H9 (cell line): ENCODE measurements at regions not wholly inside any gene's neighbourhood (a gene's known extent, or its start where the extent isn't known, plus 50 kb on each side); places are given as distances from the start of the nearest gene placed in this dataset.

Source experiments
- DNase-seq: peaks from one replicate; pipeline ENCODE4 v3.0.0-alpha.2; 2017
- H2AFZ ChIP-seq: one replicate; pipeline ENCODE4 v1.6.1; 2013; ENCODE audit warnings: mild to moderate bottlenecking, low read length, control low read depth, moderate library complexity
- H2AK5ac ChIP-seq: 2 replicates; pipeline ENCODE4 v1.6.1; 2013; ENCODE audit warnings: low read length, control low read depth, mixed read lengths; ENCODE audit not compliant: insufficient read length
- H2BK120ac ChIP-seq: one replicate; pipeline ENCODE4 v1.6.1; 2013; ENCODE audit warnings: low read depth, mild to moderate bottlenecking, low read length, control low read depth, inconsistent platforms; ENCODE audit not compliant: poor library complexity, severe bottlenecking
- H2BK12ac ChIP-seq: 2 replicates; pipeline ENCODE4 v1.6.1; 2013; ENCODE audit warnings: low read length, control low read depth, mixed read lengths, low read depth; ENCODE audit not compliant: insufficient read length
- H2BK15ac ChIP-seq: 2 replicates; pipeline ENCODE4 v1.6.1; 2013; ENCODE audit warnings: low read depth, low read length, control low read depth
- H2BK20ac ChIP-seq: one replicate; pipeline ENCODE4 v1.6.1; 2013; ENCODE audit warnings: low read depth, mild to moderate bottlenecking, low read length, control low read depth, inconsistent platforms; ENCODE audit not compliant: poor library complexity, severe bottlenecking
- H2BK5ac ChIP-seq: 2 replicates; pipeline ENCODE4 v1.6.1; 2013; ENCODE audit warnings: low read length, control low read depth, mixed read lengths; ENCODE audit not compliant: insufficient read length
- H3K14ac ChIP-seq: 2 replicates; pipeline ENCODE4 v1.6.1; 2013; ENCODE audit warnings: low read length, control low read depth; ENCODE audit not compliant: insufficient read depth
- H3K18ac ChIP-seq: 2 replicates; pipeline ENCODE4 v1.6.1; 2013; ENCODE audit warnings: low read depth, mild to moderate bottlenecking, mixed read lengths, low read length, control low read depth; ENCODE audit not compliant: insufficient read length
- H3K23ac ChIP-seq: 2 replicates; pipeline ENCODE4 v1.6.1; 2013; ENCODE audit warnings: low read length, control low read depth, mixed read lengths, low read depth; ENCODE audit not compliant: insufficient read length
- H3K23me2 ChIP-seq: 2 replicates; pipeline ENCODE4 v1.6.1; 2013; ENCODE audit warnings: low read depth, mild to moderate bottlenecking, mixed read lengths, low read length, control low read depth; ENCODE audit not compliant: insufficient read length, poor library complexity, severe bottlenecking
- H3K27ac ChIP-seq: 2 replicates; pipeline ENCODE4 v1.5.1; 2013; ENCODE audit warnings: low read length, control low read depth, mixed read lengths, low read depth; ENCODE audit not compliant: insufficient read length
- H3K27me3 ChIP-seq: 2 replicates; pipeline ENCODE4 v1.6.1; 2013; ENCODE audit warnings: low read length, control low read depth, inconsistent platforms; ENCODE audit not compliant: insufficient read depth
- H3K4ac ChIP-seq: 2 replicates; pipeline ENCODE4 v1.6.1; 2013; ENCODE audit warnings: low read depth, mild to moderate bottlenecking, control low read depth, inconsistent platforms, low read length, moderate library complexity
- H3K4me1 ChIP-seq: 2 replicates; pipeline ENCODE4 v1.6.1; 2013; ENCODE audit warnings: low read length, control low read depth, inconsistent platforms; ENCODE audit not compliant: insufficient read depth
- H3K4me2 ChIP-seq: 2 replicates; pipeline ENCODE4 v1.6.1; 2013; ENCODE audit warnings: low read length, control low read depth, mixed read lengths; ENCODE audit not compliant: insufficient read length, insufficient read depth
- H3K56ac ChIP-seq: 2 replicates; pipeline ENCODE4 v1.6.1; 2013; ENCODE audit warnings: low read depth, mild to moderate bottlenecking, mixed read lengths, low read length, control low read depth; ENCODE audit not compliant: insufficient read length
- H3K79me1 ChIP-seq: 2 replicates; pipeline ENCODE4 v1.6.1; 2013; ENCODE audit warnings: low read depth, mild to moderate bottlenecking, moderate library complexity, low read length, control low read depth, inconsistent platforms; ENCODE audit not compliant: insufficient read depth, poor library complexity, severe bottlenecking
- H3K79me2 ChIP-seq: 2 replicates; pipeline ENCODE4 v1.6.1; 2013; ENCODE audit warnings: low read length, control low read depth, inconsistent platforms; ENCODE audit not compliant: insufficient read depth
- H3K9ac ChIP-seq: 2 replicates; pipeline ENCODE4 v1.6.1; 2013; ENCODE audit warnings: low read length, control low read depth, mixed read lengths; ENCODE audit not compliant: insufficient read length; ENCODE audit errors: extremely low read depth
- H3K9me3 ChIP-seq: one replicate; pipeline ENCODE4 v1.6.1; 2013; ENCODE audit warnings: low read depth, low read length, inconsistent platforms; ENCODE audit not compliant: control insufficient read depth
- H3T11ph ChIP-seq: one replicate; pipeline ENCODE4 v1.6.1; 2013; ENCODE audit warnings: mild to moderate bottlenecking, low read length, control low read depth, inconsistent platforms
- H4K20me1 ChIP-seq: one replicate; pipeline ENCODE4 v1.6.1; 2013; ENCODE audit not compliant: control insufficient read depth, insufficient read length, insufficient read depth
- H4K5ac ChIP-seq: 2 replicates; pipeline ENCODE4 v1.6.1; 2013; ENCODE audit warnings: low read depth, mild to moderate bottlenecking, mixed read lengths, low read length, control low read depth; ENCODE audit not compliant: insufficient read length
- H4K8ac ChIP-seq: replicated peaks from 2 replicates; pipeline ENCODE4 v1.6.1; 2013; ENCODE audit warnings: low read length, control low read depth, mixed read lengths, low read depth; ENCODE audit not compliant: insufficient read length
- H4K91ac ChIP-seq: 2 replicates; pipeline ENCODE4 v1.6.1; 2013; ENCODE audit warnings: low read depth, mild to moderate bottlenecking, moderate library complexity, mixed read lengths, low read length, control low read depth; ENCODE audit not compliant: insufficient read length
- H3K27ac Mint-ChIP-seq, 3 experiments: 2 replicates in 2 of 3; 3 replicates in 1 of 3; pipeline ENCODE4 v1.8.0; 2020 to 2021; ENCODE audit warnings: mixed read lengths in 3 of 3, mild to moderate bottlenecking in 1 of 3, moderate library complexity in 1 of 3
- H3K27me3 Mint-ChIP-seq: 2 replicates; pipeline ENCODE4 v1.8.0; 2021; ENCODE audit warnings: low read depth, mild to moderate bottlenecking, moderate library complexity, mixed read lengths
- H3K36me3 Mint-ChIP-seq, 3 experiments: 2 replicates in 2 of 3; 3 replicates in 1 of 3; pipeline ENCODE4 v1.8.0; 2020 to 2021; ENCODE audit warnings: low read depth in 3 of 3, mixed read lengths in 3 of 3; ENCODE audit not compliant: insufficient read depth in 1 of 3
- H3K4me1 Mint-ChIP-seq, 2 experiments: 2 replicates each; pipeline ENCODE4 v1.8.0; 2020; ENCODE audit warnings: mixed read lengths in 2 of 2
- H3K4me3 Mint-ChIP-seq, 2 experiments: 2 replicates in 1 of 2; 3 replicates in 1 of 2; pipeline ENCODE4 v1.8.0; 2020 to 2021; ENCODE audit warnings: mild to moderate bottlenecking in 2 of 2, mixed read lengths in 2 of 2, moderate library complexity in 1 of 2
- H3K9me3 Mint-ChIP-seq, 2 experiments: 2 replicates in 1 of 2; 3 replicates in 1 of 2; pipeline ENCODE4 v1.8.0; 2020; ENCODE audit warnings: mild to moderate bottlenecking in 2 of 2, mixed read lengths in 2 of 2, moderate library complexity in 1 of 2
- CTCF ChIP-seq: fragments of 200-600 bp; sonication (generic); conservative IDR thresholded peaks from 3 replicates; pipeline ENCODE4 v1.8.0; 2021; ENCODE audit warnings: antibody characterized with exemption, mild to moderate bottlenecking
- WGBS: extraction: QIAGEN DNeasy Blood & Tissue Kit; methylation state at CpG from one replicate; pipeline ENCODE4 v1.1.7; 2013; ENCODE audit warnings: missing lambda C conversion rate, low lambda C conversion rate, mixed read lengths; ENCODE audit not compliant: insufficient read length; ENCODE audit errors: extremely low coverage; 5-methylcytosine and 5-hydroxymethylcytosine counted together

- Histone ChIP-seq H2AK5ac (no peak overlapping the region), H4K5ac (no peak overlapping the region), H3K9ac (no peak overlapping the region), H3K23ac (no peak overlapping the region), H4K91ac (no peak overlapping the region), H3K4me1 (no peaks in the 10 kb centered on the region), H2BK12ac (no peak overlapping the region), H2BK20ac (no peak overlapping the region), H4K8ac (no peak overlapping the region), H4K20me1 (no peaks in the 10 kb centered on the region), H2BK120ac (no peak overlapping the region), H2AFZ (no peak overlapping the region), H3K23me2 (no peaks in the 10 kb centered on the region), H2BK5ac (no peak overlapping the region), H3K79me1 (no peaks in the 10 kb centered on the region), H3K18ac (no peak overlapping the region), H3K4ac (no peak overlapping the region), H3K27ac (no peak overlapping the region), H3T11ph (no peak overlapping the region), H3K14ac (no peak overlapping the region), H3K79me2 (no peaks in the 10 kb centered on the region), H3K4me2 (no peak overlapping the region), H2BK15ac (no peak overlapping the region), H3K27me3 (no peaks in the 10 kb centered on the region), H3K9me3 (no peaks in the 10 kb centered on the region), H3K56ac (no peak overlapping the region)
- no peaks in the 10 kb centered on the region for H3K27me3 Mint-ChIP-seq
- no peak overlapping the region for H3K4me3 Mint-ChIP-seq
- WGBS = no CpG with 5 or more reads among the region's 3 CpGs
- H3K27ac Mint-ChIP-seq = no peak overlapping the region
- H3K4me1 Mint-ChIP-seq = no peaks in the 10 kb centered on the region; a peak in 1 of 4 replicates
- DNase-seq = no peak
- H3K36me3 Mint-ChIP-seq = no peaks in the 10 kb centered on the region
- no peak for TF ChIP-seq CTCF
- no peaks in the 10 kb centered on the region for H3K9me3 Mint-ChIP-seq
These were observed 255.6 kb upstream of the IZUMO3 start for GRCh38 chr9:24801344-24801743.
